H9 (cell line): ENCODE measurements at regions not wholly inside any gene's neighbourhood (a gene's known extent, or its start where the extent isn't known, plus 50 kb on each side); places are given as distances from the start of the nearest gene placed in this dataset.

ENCODE experiments used
- DNase-seq: peaks from one replicate; pipeline ENCODE4 v3.0.0-alpha.2; 2017
- H2AFZ ChIP-seq: one replicate; pipeline ENCODE4 v1.6.1; 2013; ENCODE audit warnings: mild to moderate bottlenecking, low read length, control low read depth, moderate library complexity
- H2AK5ac ChIP-seq: 2 replicates; pipeline ENCODE4 v1.6.1; 2013; ENCODE audit warnings: low read length, control low read depth, mixed read lengths; ENCODE audit not compliant: insufficient read length
- H2BK120ac ChIP-seq: one replicate; pipeline ENCODE4 v1.6.1; 2013; ENCODE audit warnings: low read depth, mild to moderate bottlenecking, low read length, control low read depth, inconsistent platforms; ENCODE audit not compliant: poor library complexity, severe bottlenecking
- H2BK12ac ChIP-seq: 2 replicates; pipeline ENCODE4 v1.6.1; 2013; ENCODE audit warnings: low read length, control low read depth, mixed read lengths, low read depth; ENCODE audit not compliant: insufficient read length
- H2BK15ac ChIP-seq: 2 replicates; pipeline ENCODE4 v1.6.1; 2013; ENCODE audit warnings: low read depth, low read length, control low read depth
- H2BK20ac ChIP-seq: one replicate; pipeline ENCODE4 v1.6.1; 2013; ENCODE audit warnings: low read depth, mild to moderate bottlenecking, low read length, control low read depth, inconsistent platforms; ENCODE audit not compliant: poor library complexity, severe bottlenecking
- H2BK5ac ChIP-seq: 2 replicates; pipeline ENCODE4 v1.6.1; 2013; ENCODE audit warnings: low read length, control low read depth, mixed read lengths; ENCODE audit not compliant: insufficient read length
- H3K14ac ChIP-seq: 2 replicates; pipeline ENCODE4 v1.6.1; 2013; ENCODE audit warnings: low read length, control low read depth; ENCODE audit not compliant: insufficient read depth
- H3K18ac ChIP-seq: 2 replicates; pipeline ENCODE4 v1.6.1; 2013; ENCODE audit warnings: low read depth, mild to moderate bottlenecking, mixed read lengths, low read length, control low read depth; ENCODE audit not compliant: insufficient read length
- H3K23ac ChIP-seq: 2 replicates; pipeline ENCODE4 v1.6.1; 2013; ENCODE audit warnings: low read length, control low read depth, mixed read lengths, low read depth; ENCODE audit not compliant: insufficient read length
- H3K23me2 ChIP-seq: 2 replicates; pipeline ENCODE4 v1.6.1; 2013; ENCODE audit warnings: low read depth, mild to moderate bottlenecking, mixed read lengths, low read length, control low read depth; ENCODE audit not compliant: insufficient read length, poor library complexity, severe bottlenecking
- H3K27ac ChIP-seq: 2 replicates; pipeline ENCODE4 v1.5.1; 2013; ENCODE audit warnings: low read length, control low read depth, mixed read lengths, low read depth; ENCODE audit not compliant: insufficient read length
- H3K27me3 ChIP-seq: 2 replicates; pipeline ENCODE4 v1.6.1; 2013; ENCODE audit warnings: low read length, control low read depth, inconsistent platforms; ENCODE audit not compliant: insufficient read depth
- H3K4ac ChIP-seq: 2 replicates; pipeline ENCODE4 v1.6.1; 2013; ENCODE audit warnings: low read depth, mild to moderate bottlenecking, control low read depth, inconsistent platforms, low read length, moderate library complexity
- H3K4me1 ChIP-seq: 2 replicates; pipeline ENCODE4 v1.6.1; 2013; ENCODE audit warnings: low read length, control low read depth, inconsistent platforms; ENCODE audit not compliant: insufficient read depth
- H3K4me2 ChIP-seq: 2 replicates; pipeline ENCODE4 v1.6.1; 2013; ENCODE audit warnings: low read length, control low read depth, mixed read lengths; ENCODE audit not compliant: insufficient read length, insufficient read depth
- H3K56ac ChIP-seq: 2 replicates; pipeline ENCODE4 v1.6.1; 2013; ENCODE audit warnings: low read depth, mild to moderate bottlenecking, mixed read lengths, low read length, control low read depth; ENCODE audit not compliant: insufficient read length
- H3K79me1 ChIP-seq: 2 replicates; pipeline ENCODE4 v1.6.1; 2013; ENCODE audit warnings: low read depth, mild to moderate bottlenecking, moderate library complexity, low read length, control low read depth, inconsistent platforms; ENCODE audit not compliant: insufficient read depth, poor library complexity, severe bottlenecking
- H3K79me2 ChIP-seq: 2 replicates; pipeline ENCODE4 v1.6.1; 2013; ENCODE audit warnings: low read length, control low read depth, inconsistent platforms; ENCODE audit not compliant: insufficient read depth
- H3K9ac ChIP-seq: 2 replicates; pipeline ENCODE4 v1.6.1; 2013; ENCODE audit warnings: low read length, control low read depth, mixed read lengths; ENCODE audit not compliant: insufficient read length; ENCODE audit errors: extremely low read depth
- H3K9me3 ChIP-seq: one replicate; pipeline ENCODE4 v1.6.1; 2013; ENCODE audit warnings: low read depth, low read length, inconsistent platforms; ENCODE audit not compliant: control insufficient read depth
- H3T11ph ChIP-seq: one replicate; pipeline ENCODE4 v1.6.1; 2013; ENCODE audit warnings: mild to moderate bottlenecking, low read length, control low read depth, inconsistent platforms
- H4K20me1 ChIP-seq: one replicate; pipeline ENCODE4 v1.6.1; 2013; ENCODE audit not compliant: control insufficient read depth, insufficient read length, insufficient read depth
- H4K5ac ChIP-seq: 2 replicates; pipeline ENCODE4 v1.6.1; 2013; ENCODE audit warnings: low read depth, mild to moderate bottlenecking, mixed read lengths, low read length, control low read depth; ENCODE audit not compliant: insufficient read length
- H4K8ac ChIP-seq: replicated peaks from 2 replicates; pipeline ENCODE4 v1.6.1; 2013; ENCODE audit warnings: low read length, control low read depth, mixed read lengths, low read depth; ENCODE audit not compliant: insufficient read length
- H4K91ac ChIP-seq: 2 replicates; pipeline ENCODE4 v1.6.1; 2013; ENCODE audit warnings: low read depth, mild to moderate bottlenecking, moderate library complexity, mixed read lengths, low read length, control low read depth; ENCODE audit not compliant: insufficient read length
- H3K27ac Mint-ChIP-seq, 3 experiments: 2 replicates in 2 of 3; 3 replicates in 1 of 3; pipeline ENCODE4 v1.8.0; 2020 to 2021; ENCODE audit warnings: mixed read lengths in 3 of 3, mild to moderate bottlenecking in 1 of 3, moderate library complexity in 1 of 3
- H3K27me3 Mint-ChIP-seq: 2 replicates; pipeline ENCODE4 v1.8.0; 2021; ENCODE audit warnings: low read depth, mild to moderate bottlenecking, moderate library complexity, mixed read lengths
- H3K36me3 Mint-ChIP-seq, 3 experiments: 2 replicates in 2 of 3; 3 replicates in 1 of 3; pipeline ENCODE4 v1.8.0; 2020 to 2021; ENCODE audit warnings: low read depth in 3 of 3, mixed read lengths in 3 of 3; ENCODE audit not compliant: insufficient read depth in 1 of 3
- H3K4me1 Mint-ChIP-seq, 2 experiments: 2 replicates each; pipeline ENCODE4 v1.8.0; 2020; ENCODE audit warnings: mixed read lengths in 2 of 2
- H3K4me3 Mint-ChIP-seq, 2 experiments: 2 replicates in 1 of 2; 3 replicates in 1 of 2; pipeline ENCODE4 v1.8.0; 2020 to 2021; ENCODE audit warnings: mild to moderate bottlenecking in 2 of 2, mixed read lengths in 2 of 2, moderate library complexity in 1 of 2
- H3K9me3 Mint-ChIP-seq, 2 experiments: 2 replicates in 1 of 2; 3 replicates in 1 of 2; pipeline ENCODE4 v1.8.0; 2020; ENCODE audit warnings: mild to moderate bottlenecking in 2 of 2, mixed read lengths in 2 of 2, moderate library complexity in 1 of 2
- CTCF ChIP-seq: fragments of 200-600 bp; sonication (generic); conservative IDR thresholded peaks from 3 replicates; pipeline ENCODE4 v1.8.0; 2021; ENCODE audit warnings: antibody characterized with exemption, mild to moderate bottlenecking
- WGBS: extraction: QIAGEN DNeasy Blood & Tissue Kit; methylation state at CpG from one replicate; pipeline ENCODE4 v1.1.7; 2013; ENCODE audit warnings: missing lambda C conversion rate, low lambda C conversion rate, mixed read lengths; ENCODE audit not compliant: insufficient read length; ENCODE audit errors: extremely low coverage; 5-methylcytosine and 5-hydroxymethylcytosine counted together

- no CpG with 5 or more reads among the region's 3 CpGs for WGBS
- DNase-seq = no peak
- Histone ChIP-seq H3K4ac (no peak overlapping the region), H2BK12ac (no peak overlapping the region), H3K23me2 (no peaks in the 10 kb centered on the region), H2AK5ac (no peak overlapping the region), H2BK20ac (no peak overlapping the region), H4K20me1 (no peaks in the 10 kb centered on the region), H2AFZ (no peak overlapping the region), H2BK15ac (no peak overlapping the region), H3K27ac (no peak overlapping the region), H3K79me1 (no peaks in the 10 kb centered on the region), H3K9me3 (no peaks in the 10 kb centered on the region), H3K56ac (no peak overlapping the region), H3K9ac (no peak overlapping the region), H3K4me1 (no peaks in the 10 kb centered on the region), H4K5ac (no peak overlapping the region), H3K14ac (no peak overlapping the region), H3T11ph (no peak overlapping the region), H2BK5ac (no peak overlapping the region), H3K4me2 (no peak overlapping the region), H4K8ac (no peak overlapping the region), H2BK120ac (no peak overlapping the region), H3K27me3 (no peaks in the 10 kb centered on the region), H4K91ac (no peak overlapping the region), H3K79me2 (no peaks in the 10 kb centered on the region), H3K23ac (no peak overlapping the region), H3K18ac (no peak overlapping the region)
- Mint-ChIP-seq H3K4me3 (no peak overlapping the region), H3K36me3 (peaks cover 0 to 5% (median 0%) of the 10 kb centered on the region in 3 experiments; a peak in 3 of 7 replicates), H3K27me3 (no peaks in the 10 kb centered on the region; the same call in 1 of the 2 replicates), H3K27ac (no peak overlapping the region), H3K4me1 (peaks cover 0 to 11% of the 10 kb centered on the region in 2 experiments; a peak in 2 of 4 replicates), H3K9me3 (no peaks in the 10 kb centered on the region; a peak in 1 of 5 replicates)
- TF ChIP-seq CTCF = no peak
Observed at GRCh38 chr6:131490441-131490840, 82.6 kb upstream of the ARG1 start.
